OCI-LY7 (cell line): ENCODE measurements at regions not wholly inside any gene's neighbourhood (a gene's known extent, or its start where the extent isn't known, plus 50 kb on each side); places are given as distances from the start of the nearest gene placed in this dataset.

Experiments
- CTCF ChIP-seq: fragments of 200-600 bp; sonication (generic); conservative IDR thresholded peaks from 2 replicates; pipeline ENCODE4 v1.5.1; 2014; ENCODE audit warnings: mild to moderate bottlenecking, antibody characterized with exemption, low read length, moderate library complexity, mixed read lengths
- EZH2phosphoT487 ChIP-seq: fragments of 200-600 bp; sonication (generic); IDR thresholded peaks from 2 replicates; pipeline ENCODE4 v1.6.1; 2018; ENCODE audit warnings: low read depth, borderline replicate concordance, mild to moderate bottlenecking, mixed run types, antibody characterized with exemption, low read length, moderate library complexity, mixed read lengths

DNA sequence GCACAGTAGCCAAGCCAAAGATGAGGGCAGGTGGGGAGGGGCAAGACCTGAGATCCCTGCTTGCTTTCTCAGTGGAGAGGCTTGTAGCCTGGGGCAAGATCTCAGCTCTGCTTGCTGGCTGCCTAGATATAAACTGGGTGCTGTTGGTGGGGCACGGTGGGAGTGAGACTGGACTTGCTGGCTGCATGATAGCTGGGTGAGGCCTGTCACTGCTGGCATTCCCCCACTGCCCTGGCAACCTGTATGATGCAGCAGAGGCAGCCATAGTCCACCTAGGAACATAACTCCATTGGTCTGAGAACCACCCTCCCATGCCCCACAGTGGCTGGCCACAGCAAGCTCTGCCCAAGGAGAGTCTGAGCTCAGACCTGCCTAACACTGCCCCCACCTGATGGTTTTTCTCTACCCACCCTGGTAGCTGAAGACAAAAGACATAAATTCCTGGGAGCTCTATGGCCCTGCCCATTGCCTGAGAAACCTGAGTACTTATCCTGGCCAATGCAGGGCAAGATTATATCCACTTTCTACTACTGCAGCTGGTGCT is 261.9 kb upstream of the DEPDC1 start:
- TF ChIP-seq CTCF (no peak), EZH2phosphoT487 (no peak)
